Effector memory CD8-positive, alpha-beta T cell (primary cell): ENCODE measurements at regions not wholly inside any gene's neighbourhood (a gene's known extent, or its start where the extent isn't known, plus 50 kb on each side); places are given as distances from the start of the nearest gene placed in this dataset.

Experiments
- ATAC-seq: fragments of 150-1000 bp; cut with Tn5 transposase; replicated peaks from 2 replicates; pipeline ENCODE4 v1.10.0; 2021; ENCODE audit warnings: mild to moderate bottlenecking, moderate library complexity
- DNase-seq, 3 experiments: peaks; one replicate each; pipeline ENCODE4 v3.0.0; 2021
- H3K27ac Mint-ChIP-seq, 2 donors: one replicate each; pipeline ENCODE4 v1.8.0; 2022; ENCODE audit warnings: mild to moderate bottlenecking in 2 of 2, mixed read lengths in 2 of 2, moderate library complexity in 2 of 2
- H3K27me3 Mint-ChIP-seq, 2 donors: one replicate each; pipeline ENCODE4 v1.8.0; 2022; ENCODE audit warnings: mixed read lengths in 2 of 2
- H3K36me3 Mint-ChIP-seq: one replicate; pipeline ENCODE4 v1.8.0; 2022; ENCODE audit warnings: mild to moderate bottlenecking, moderate library complexity, mixed read lengths; ENCODE audit not compliant: insufficient read depth
- H3K4me1 Mint-ChIP-seq, 2 donors: one replicate each; pipeline ENCODE4 v1.8.0; 2022; ENCODE audit warnings: low read depth in 2 of 2, mixed read lengths in 2 of 2
- H3K4me3 Mint-ChIP-seq, 2 donors: one replicate each; pipeline ENCODE4 v1.8.0; 2022; ENCODE audit warnings: mild to moderate bottlenecking in 2 of 2, mixed read lengths in 2 of 2, moderate library complexity in 2 of 2
- H3K9me3 Mint-ChIP-seq, 2 donors: one replicate each; pipeline ENCODE4 v1.8.0; 2022; ENCODE audit warnings: mixed read lengths in 2 of 2

- Mint-ChIP-seq H3K4me3 (no peak overlapping the region), H3K4me1 (no peaks in the 10 kb centered on the region), H3K36me3 (peaks cover 4% of the 10 kb centered on the region), H3K9me3 (no peaks in the 10 kb centered on the region), H3K27me3 (no peaks in the 10 kb centered on the region), H3K27ac (no peak overlapping the region)
- ATAC-seq (no peak), DNase-seq (no peak)
Observed at GRCh38 chr2:129062146-129062912, 743.7 kb upstream of the HS6ST1 start.

GRCh38 chr2:129067070-129067469, 748.4 kb upstream of the HS6ST1 start:
- H3K4me3 Mint-ChIP-seq: no peak overlapping the region
- H3K4me1 Mint-ChIP-seq: no peaks in the 10 kb centered on the region
- H3K27me3 Mint-ChIP-seq: no peaks in the 10 kb centered on the region
- ATAC-seq: no peak
- no peak for DNase-seq
- H3K36me3 Mint-ChIP-seq: peaks cover 2% of the 10 kb centered on the region
- no peaks in the 10 kb centered on the region for H3K9me3 Mint-ChIP-seq
- H3K27ac Mint-ChIP-seq: no peak overlapping the region

GRCh38 chr2:129067953-129068352, 749.3 kb upstream of the HS6ST1 start:
- H3K9me3 Mint-ChIP-seq: no peaks in the 10 kb centered on the region
- no peaks in the 10 kb centered on the region for H3K36me3 Mint-ChIP-seq
- H3K4me1 Mint-ChIP-seq: no peaks in the 10 kb centered on the region
- no peak overlapping the region for H3K4me3 Mint-ChIP-seq
- H3K27me3 Mint-ChIP-seq: no peaks in the 10 kb centered on the region
- DNase-seq (no peak), ATAC-seq (no peak)
- H3K27ac Mint-ChIP-seq: no peak overlapping the region

- H3K4me1 Mint-ChIP-seq: no peaks in the 10 kb centered on the region
Observed at GRCh38 chr2:129068543-129068942, 749.9 kb upstream of the HS6ST1 start.

GRCh38 chr2:129069875-129070594, 751.4 kb upstream of the HS6ST1 start:
- ATAC-seq (no peak), DNase-seq (no peak)
- no peaks in the 10 kb centered on the region for H3K36me3 Mint-ChIP-seq
- H3K27me3 Mint-ChIP-seq: no peaks in the 10 kb centered on the region
- no peaks in the 10 kb centered on the region for H3K4me1 Mint-ChIP-seq
- no peaks in the 10 kb centered on the region for H3K9me3 Mint-ChIP-seq
- H3K27ac Mint-ChIP-seq: no peak overlapping the region
- H3K4me3 Mint-ChIP-seq: no peak overlapping the region

More at GRCh38 chr2:129068543-129068942, 749.9 kb upstream of the HS6ST1 start:
- H3K27me3 Mint-ChIP-seq: no peaks in the 10 kb centered on the region
- DNase-seq (no peak), ATAC-seq (no peak)
- no peak overlapping the region for H3K27ac Mint-ChIP-seq
- H3K36me3 Mint-ChIP-seq: no peaks in the 10 kb centered on the region
- H3K4me3 Mint-ChIP-seq: no peak overlapping the region
- no peaks in the 10 kb centered on the region for H3K9me3 Mint-ChIP-seq

GRCh38 chr2:129070663-129071062, 752.0 kb upstream of the HS6ST1 start:
- H3K4me1 Mint-ChIP-seq: no peaks in the 10 kb centered on the region

GRCh38 chr2:129071531-129071930, 752.9 kb upstream of the HS6ST1 start:
- Mint-ChIP-seq H3K36me3 (no peaks in the 10 kb centered on the region), H3K4me1 (no peaks in the 10 kb centered on the region), H3K27me3 (no peaks in the 10 kb centered on the region), H3K27ac (no peak overlapping the region), H3K9me3 (no peaks in the 10 kb centered on the region), H3K4me3 (no peak overlapping the region)
- DNase-seq: no peak
- ATAC-seq: no peak

More at GRCh38 chr2:129070663-129071062, 752.0 kb upstream of the HS6ST1 start:
- H3K27me3 Mint-ChIP-seq: no peaks in the 10 kb centered on the region
- DNase-seq (no peak), ATAC-seq (no peak)
- no peak overlapping the region for H3K27ac Mint-ChIP-seq
- H3K36me3 Mint-ChIP-seq: no peaks in the 10 kb centered on the region
- H3K4me3 Mint-ChIP-seq: no peak overlapping the region
- H3K9me3 Mint-ChIP-seq: no peaks in the 10 kb centered on the region

GRCh38 chr2:129074298-129074920, 755.7 kb upstream of the HS6ST1 start:
- no peak for DNase-seq

GRCh38 chr2:129078548-129078947, 759.9 kb upstream of the HS6ST1 start:
- no peaks in the 10 kb centered on the region for H3K4me1 Mint-ChIP-seq
- H3K36me3 Mint-ChIP-seq: no peaks in the 10 kb centered on the region
- H3K27ac Mint-ChIP-seq: no peak overlapping the region
- no peaks in the 10 kb centered on the region for H3K27me3 Mint-ChIP-seq
- no peak overlapping the region for H3K4me3 Mint-ChIP-seq
- ATAC-seq (no peak), DNase-seq (no peak)
- no peaks in the 10 kb centered on the region for H3K9me3 Mint-ChIP-seq

More at GRCh38 chr2:129074298-129074920, 755.7 kb upstream of the HS6ST1 start:
- H3K4me1 Mint-ChIP-seq: no peaks in the 10 kb centered on the region
- no peak overlapping the region for H3K4me3 Mint-ChIP-seq
- H3K36me3 Mint-ChIP-seq: no peaks in the 10 kb centered on the region
- H3K27me3 Mint-ChIP-seq: no peaks in the 10 kb centered on the region
- H3K9me3 Mint-ChIP-seq: no peaks in the 10 kb centered on the region
- H3K27ac Mint-ChIP-seq: no peak overlapping the region
- no peak for ATAC-seq

- DNase-seq (no peak), ATAC-seq (no peak)
- Mint-ChIP-seq H3K4me1 (no peaks in the 10 kb centered on the region), H3K36me3 (no peaks in the 10 kb centered on the region), H3K9me3 (no peaks in the 10 kb centered on the region), H3K27ac (no peak overlapping the region), H3K27me3 (no peaks in the 10 kb centered on the region), H3K4me3 (no peak overlapping the region)
Observed at GRCh38 chr2:129080715-129081476, 762.2 kb upstream of the HS6ST1 start.

- Mint-ChIP-seq H3K9me3 (no peaks in the 10 kb centered on the region), H3K4me1 (no peaks in the 10 kb centered on the region), H3K36me3 (no peaks in the 10 kb centered on the region), H3K27ac (no peak overlapping the region), H3K4me3 (no peak overlapping the region), H3K27me3 (no peaks in the 10 kb centered on the region)
- ATAC-seq: no peak
- DNase-seq: no peak
Observed at GRCh38 chr2:129085386-129085785, 766.7 kb upstream of the HS6ST1 start.

- no peaks in the 10 kb centered on the region for H3K27me3 Mint-ChIP-seq
Observed at GRCh38 chr2:129087133-129087813, 768.6 kb upstream of the HS6ST1 start.

GRCh38 chr2:129091620-129092019, 773.0 kb upstream of the HS6ST1 start:
- ATAC-seq (no peak), DNase-seq (no peak)
- Mint-ChIP-seq H3K27me3 (no peaks in the 10 kb centered on the region), H3K4me1 (no peaks in the 10 kb centered on the region), H3K27ac (no peak overlapping the region), H3K36me3 (no peaks in the 10 kb centered on the region), H3K4me3 (no peak overlapping the region), H3K9me3 (no peaks in the 10 kb centered on the region)

More at GRCh38 chr2:129087133-129087813, 768.6 kb upstream of the HS6ST1 start:
- Mint-ChIP-seq H3K4me3 (no peak overlapping the region), H3K9me3 (no peaks in the 10 kb centered on the region), H3K27ac (no peak overlapping the region), H3K4me1 (no peaks in the 10 kb centered on the region), H3K36me3 (no peaks in the 10 kb centered on the region)
- DNase-seq (no peak), ATAC-seq (no peak)
